CD4-positive, alpha-beta T cell treated with Interferon alpha-2 for 1 hour (primary cell): ENCODE measurements at regions not wholly inside any gene's neighbourhood (a gene's known extent, or its start where the extent isn't known, plus 50 kb on each side); places are given as distances from the start of the nearest gene placed in this dataset.

Experiments used
- DNase-seq, 2 donors: peaks; one replicate each; pipeline ENCODE4 v3.0.0-alpha.2; 2020 to 2022

GRCh38 chr6:166046226-166046625 is 121.4 kb downstream of the TBXT start:
- no peak for DNase-seq

GRCh38 chr6:166045860-166046200 is 121.8 kb downstream of the TBXT start:
- DNase-seq = no peak

GRCh38 chr6:166045173-166045859 is 122.3 kb downstream of the TBXT start:
- no peak for DNase-seq

GRCh38 chr6:166041277-166041676 is 126.4 kb downstream of the TBXT start:
- no peak for DNase-seq

- DNase-seq = no peak
Observed at GRCh38 chr6:166040292-166040691, 127.4 kb downstream of the TBXT start.

GRCh38 chr6:166036316-166037095 is 131.1 kb downstream of the TBXT start:
- DNase-seq = no peak

GRCh38 chr6:166032366-166033200 is 135.1 kb downstream of the TBXT start:
- DNase-seq = no peak

GRCh38 chr6:166031275-166031674 is 136.4 kb downstream of the TBXT start:
- no peak for DNase-seq

GRCh38 chr6:166029506-166029905 is 138.1 kb downstream of the TBXT start:
- DNase-seq = no peak

GRCh38 chr6:166027761-166028160 is 139.9 kb downstream of the TBXT start:
- no peak for DNase-seq

- DNase-seq = no peak
Observed at GRCh38 chr6:166026586-166027126, 141.0 kb downstream of the TBXT start.

GRCh38 chr6:166025149-166025898 is 142.3 kb downstream of the TBXT start:
- DNase-seq = no peak

- no peak for DNase-seq
Observed at GRCh38 chr6:166024252-166024651, 143.4 kb downstream of the TBXT start.

- no peak for DNase-seq
Observed at GRCh38 chr6:166023273-166023989, 144.2 kb downstream of the TBXT start.

- DNase-seq = no peak
Observed at GRCh38 chr6:166021429-166021828, 146.2 kb downstream of the TBXT start.

- DNase-seq = no peak
Observed at GRCh38 chr6:166019214-166019613, 148.4 kb downstream of the TBXT start.

GRCh38 chr6:166017032-166017635 is 150.5 kb downstream of the TBXT start:
- no peak for DNase-seq

GRCh38 chr6:166014966-166015365 is 152.7 kb downstream of the TBXT start:
- DNase-seq = no peak

- DNase-seq = no peak
Observed at GRCh38 chr6:166010136-166010960, 157.3 kb downstream of the TBXT start.

- DNase-seq = no peak
Observed at GRCh38 chr6:166009385-166010031, 158.1 kb downstream of the TBXT start.
